ENCODE measurements at regions not wholly inside any gene's neighbourhood (a gene's known extent, or its start where the extent isn't known, plus 50 kb on each side); places are given as distances from the start of the nearest gene placed in this dataset.
"Not testable (repeated sequence)": the region's sequence is repeated elsewhere in the genome, so short reads cannot be mapped to it uniquely, and the experiment has no call there.

DNA sequence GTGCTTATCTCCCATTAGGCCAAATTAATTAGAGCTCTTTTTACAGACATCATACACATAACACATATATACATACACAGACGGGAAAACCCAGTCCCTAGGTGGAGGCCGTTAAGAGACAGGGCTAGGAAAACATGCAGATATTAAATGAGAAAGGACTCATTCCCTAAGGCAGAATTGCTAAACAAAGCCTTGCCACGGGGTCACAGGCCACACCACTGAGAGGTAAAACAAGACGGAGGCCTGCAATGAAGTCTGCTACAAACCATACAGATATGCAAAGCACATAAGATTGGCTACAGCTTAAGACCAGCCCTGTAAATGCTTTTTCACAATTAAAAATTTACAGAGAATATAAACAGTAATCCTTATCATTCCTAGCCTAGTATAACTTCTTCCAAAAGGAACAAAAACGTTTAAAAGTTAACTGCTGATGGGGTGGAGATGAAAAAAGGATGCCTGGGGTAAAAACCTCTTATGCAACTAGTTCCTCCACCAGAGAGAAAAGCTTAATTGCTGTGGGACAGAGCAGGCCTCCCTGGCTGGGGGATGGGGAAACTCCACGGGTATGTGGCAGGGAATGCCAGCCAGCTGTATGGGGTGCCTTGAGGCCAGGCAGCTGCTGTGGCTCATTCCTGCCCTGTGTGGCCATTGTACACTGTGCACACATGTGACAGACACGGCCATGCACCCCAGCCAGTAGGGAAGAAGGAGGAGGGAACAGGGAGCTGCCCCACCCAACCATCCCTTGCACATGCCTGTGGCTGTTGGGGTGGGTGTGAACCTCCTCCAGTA is 481.4 kb upstream of the LMCD1 start:
- DNase-seq: no peak

DNA sequence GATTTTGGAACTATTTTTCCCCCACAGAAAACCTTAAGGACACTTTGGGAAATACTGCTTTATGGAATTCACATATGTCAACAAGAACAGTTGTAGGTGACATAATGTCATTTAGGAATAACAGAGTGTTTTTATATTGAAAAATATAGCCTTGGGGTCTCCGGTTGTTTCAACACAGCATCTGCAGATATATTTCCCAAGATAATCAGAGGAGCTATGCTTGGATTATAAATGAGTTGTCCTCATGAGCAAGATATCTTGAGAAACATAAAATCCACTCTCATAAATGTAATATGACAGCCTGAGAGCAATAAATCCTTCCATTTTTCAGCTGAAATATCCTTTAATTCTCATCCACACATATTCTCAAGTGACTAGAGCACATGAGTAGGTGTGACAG is 473.7 kb upstream of the LMCD1 start:
- no peak for DNase-seq

DNA sequence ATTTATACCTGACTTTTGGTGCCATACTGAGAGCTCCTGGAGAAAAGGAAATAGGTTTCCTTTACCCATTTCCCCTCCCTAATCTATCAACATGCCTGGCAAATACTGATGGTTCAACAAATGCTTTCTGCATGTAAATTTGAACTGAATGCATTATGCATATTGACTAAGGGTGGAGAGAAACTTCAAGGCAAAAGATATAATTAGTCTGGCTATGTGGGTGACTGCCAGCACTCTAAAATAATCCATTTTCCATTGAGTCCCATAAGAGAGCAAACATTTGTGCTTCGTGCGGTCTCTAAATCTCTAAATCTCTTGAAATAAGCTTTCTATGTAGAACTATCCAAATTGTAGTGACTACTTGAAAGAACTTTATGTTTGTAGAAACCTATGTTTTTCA is 451.3 kb upstream of the LMCD1 start:
- DNase-seq: no peak

DNA sequence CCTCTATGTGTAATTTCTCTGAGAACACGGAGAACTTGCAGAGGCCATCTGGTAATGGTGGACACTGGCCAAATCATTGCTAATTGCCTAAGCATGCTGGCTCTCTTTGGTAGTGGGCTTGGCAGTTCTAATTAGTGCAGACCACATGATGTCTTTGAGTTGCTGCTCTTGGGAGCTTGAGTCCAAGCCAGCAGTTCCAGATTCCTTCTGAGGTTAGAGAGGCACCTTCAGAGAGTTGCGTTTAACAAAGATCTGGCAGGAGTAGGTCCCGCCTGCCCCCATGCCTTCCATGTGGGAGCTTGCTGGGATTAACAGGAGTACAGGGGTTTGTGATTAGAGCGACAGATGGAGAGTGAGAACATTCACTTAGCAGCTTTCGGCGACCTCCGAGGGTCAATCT is 449.0 kb upstream of the LMCD1 start:
- DNase-seq: no peak

DNA sequence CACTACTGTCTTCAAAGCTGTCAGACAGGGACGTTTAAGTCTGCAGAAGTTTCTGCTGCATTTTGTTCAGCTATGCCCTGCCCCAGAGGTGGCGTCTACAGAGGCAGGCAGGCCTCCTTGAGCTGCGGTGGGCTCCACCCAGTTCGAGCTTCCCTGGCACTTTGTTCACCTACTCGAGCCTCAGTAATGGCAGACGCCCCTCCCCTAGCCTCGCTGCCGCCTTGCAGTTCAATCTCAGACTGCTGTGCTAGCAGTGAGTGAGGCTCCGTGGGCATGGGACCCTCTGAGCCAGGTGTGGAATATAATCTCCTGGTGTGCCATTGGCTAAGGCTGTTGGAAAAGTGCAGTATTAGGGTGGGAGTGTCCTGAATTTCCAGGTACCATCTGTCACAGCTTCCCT is 433.5 kb upstream of the LMCD1 start:
- not testable (repeated sequence) for DNase-seq

- DNase-seq: no peak
These were observed 432.2 kb upstream of the LMCD1 start for GRCh38 chr3:8069471-8069870.

DNA sequence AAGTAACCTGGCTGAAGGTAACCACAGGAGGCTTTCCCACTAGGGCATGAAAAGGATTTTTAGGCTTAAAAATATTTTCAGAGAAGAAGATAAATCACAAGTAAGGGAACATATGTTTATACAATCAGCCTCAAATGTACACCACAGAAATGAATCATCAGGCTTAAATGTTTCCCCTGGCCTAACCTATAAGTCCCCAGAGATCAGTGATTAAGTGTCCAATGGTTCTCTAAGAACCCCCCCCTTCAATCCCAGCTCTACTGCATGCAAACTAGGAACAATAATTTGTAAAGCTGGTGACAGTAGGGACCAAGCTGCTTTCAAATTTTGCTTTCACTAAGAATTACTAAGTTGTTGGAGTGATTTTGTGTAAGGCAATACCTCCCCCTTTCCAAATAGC is 431.6 kb upstream of the LMCD1 start:
- DNase-seq: no peak

- DNase-seq: not testable (repeated sequence)
These were observed 426.9 kb upstream of the LMCD1 start for GRCh38 chr3:8074740-8075139.

DNA sequence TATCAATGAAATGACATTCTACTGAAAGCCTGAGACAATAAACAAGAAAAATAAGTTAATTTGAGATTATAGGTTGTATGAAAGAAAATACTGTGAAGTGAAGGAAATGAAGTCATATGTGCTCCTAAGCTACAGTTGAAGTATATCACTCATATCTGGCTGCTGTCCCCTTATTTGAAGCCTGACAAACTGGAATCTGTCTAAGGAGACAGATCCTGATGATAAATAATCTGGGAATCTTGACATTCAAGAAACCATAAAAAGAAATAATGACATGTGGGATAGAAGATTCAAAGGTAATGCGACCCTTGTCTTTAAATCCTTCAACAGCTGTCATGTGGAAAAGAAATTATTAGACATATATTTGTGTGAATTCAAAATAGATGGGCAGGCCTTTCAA is 424.5 kb upstream of the LMCD1 start:
- DNase-seq: no peak

- DNase-seq: no peak
These were observed 421.2 kb upstream of the LMCD1 start for GRCh38 chr3:8080464-8080863.

GRCh38 chr3:8085498-8085897 is 416.1 kb upstream of the LMCD1 start:
- DNase-seq: no peak

DNA sequence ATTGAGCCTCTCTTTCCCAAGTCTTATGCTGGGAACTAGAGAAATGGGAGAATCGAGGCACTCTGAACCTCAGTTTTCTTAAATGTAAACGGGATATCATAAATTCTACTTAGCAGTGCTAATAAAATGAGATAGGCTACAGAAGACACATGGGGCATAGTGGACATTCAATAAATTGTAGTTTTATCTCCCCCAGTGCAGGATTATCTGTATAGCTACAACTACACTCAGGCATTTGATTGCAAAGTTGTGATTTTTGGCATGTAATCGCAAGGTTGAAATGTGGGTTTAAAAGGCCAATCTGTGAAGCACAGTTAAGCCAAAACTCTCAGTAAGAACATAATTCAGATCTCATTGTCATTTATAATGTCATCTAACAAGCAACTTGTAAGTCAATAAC is 413.7 kb upstream of the LMCD1 start:
- no peak for DNase-seq

DNA sequence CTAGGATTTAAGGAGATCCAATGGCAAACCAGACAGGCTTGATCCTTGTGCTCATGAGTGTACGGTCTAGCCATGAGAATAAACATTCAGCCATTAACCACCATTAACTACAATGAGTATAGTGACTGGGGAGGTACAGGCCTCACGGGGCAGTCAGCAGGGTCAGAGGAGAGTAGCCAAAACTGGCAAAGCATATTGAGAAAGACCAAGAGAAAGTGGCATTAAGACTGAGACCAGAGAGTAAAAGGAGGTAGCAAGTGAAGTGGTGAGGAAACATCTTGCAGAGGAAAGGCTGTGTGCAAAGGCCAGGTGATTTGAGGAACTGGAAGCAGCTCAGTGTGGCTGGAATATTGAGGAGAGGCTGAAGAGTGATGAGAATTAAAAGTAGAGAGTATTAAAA is 407.2 kb upstream of the LMCD1 start:
- no peak for DNase-seq

DNA sequence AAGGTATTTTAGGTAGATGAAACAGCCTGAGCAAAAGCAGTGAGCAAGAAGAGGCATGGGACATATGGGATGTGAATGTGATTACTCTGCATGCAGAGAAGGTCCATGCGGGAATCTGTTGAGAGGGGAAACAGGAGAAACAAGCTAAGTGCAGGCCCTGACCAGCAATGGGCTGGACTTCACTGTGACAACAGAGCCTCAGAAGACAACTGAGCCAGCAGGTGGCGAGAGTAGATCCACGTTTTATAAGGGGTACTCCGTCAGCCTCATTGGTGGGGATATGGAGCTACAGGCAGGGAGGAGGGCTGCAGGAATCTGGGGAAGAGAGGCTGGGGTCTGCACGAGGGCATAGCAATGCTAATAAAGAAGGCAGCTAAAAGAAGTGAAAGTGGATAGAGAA is 405.9 kb upstream of the LMCD1 start:
- DNase-seq: no peak

DNA sequence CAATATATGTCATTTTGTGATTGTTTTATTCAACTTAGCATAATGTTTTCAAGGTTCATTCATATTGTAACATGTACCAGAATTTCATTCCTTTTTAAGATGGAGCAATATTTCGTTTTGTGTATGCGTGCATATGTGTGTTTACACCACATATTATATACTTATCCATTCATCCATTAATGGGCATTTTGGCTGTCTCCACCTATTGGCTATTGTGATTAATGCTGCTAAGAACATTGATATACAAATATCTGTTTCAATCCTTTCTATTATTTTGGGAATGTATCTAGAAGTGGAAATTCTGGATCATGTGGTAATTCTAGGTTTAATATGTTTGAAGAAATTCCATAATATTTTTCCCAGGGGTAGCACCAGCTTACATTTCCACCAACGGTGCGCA is 403.9 kb upstream of the LMCD1 start:
- DNase-seq: no peak

DNA sequence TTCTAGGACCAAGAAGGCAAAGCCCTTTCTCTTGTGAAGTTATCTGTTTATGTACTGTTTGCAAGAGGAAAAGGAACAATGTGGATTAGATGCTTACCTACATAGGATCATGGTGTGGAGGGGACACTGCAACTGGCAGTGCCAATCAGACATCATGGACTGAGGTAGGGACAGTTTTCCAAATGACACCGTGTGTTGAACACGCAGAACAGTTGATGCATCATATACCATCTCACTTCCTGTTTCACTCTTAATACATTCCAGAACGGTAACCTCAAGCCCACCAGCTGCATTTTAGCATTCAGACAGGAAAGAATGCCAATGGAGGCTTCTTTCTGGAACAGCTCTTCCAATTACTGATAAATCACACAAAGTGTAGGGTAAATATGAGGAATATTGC is 397.7 kb upstream of the LMCD1 start:
- DNase-seq: no peak

- no peak for DNase-seq
These were observed 394.7 kb upstream of the LMCD1 start for GRCh38 chr3:8106921-8107320.

- DNase-seq: peak; percentile 27
These were observed 390.4 kb upstream of the LMCD1 start for GRCh38 chr3:8110966-8111798.

DNA sequence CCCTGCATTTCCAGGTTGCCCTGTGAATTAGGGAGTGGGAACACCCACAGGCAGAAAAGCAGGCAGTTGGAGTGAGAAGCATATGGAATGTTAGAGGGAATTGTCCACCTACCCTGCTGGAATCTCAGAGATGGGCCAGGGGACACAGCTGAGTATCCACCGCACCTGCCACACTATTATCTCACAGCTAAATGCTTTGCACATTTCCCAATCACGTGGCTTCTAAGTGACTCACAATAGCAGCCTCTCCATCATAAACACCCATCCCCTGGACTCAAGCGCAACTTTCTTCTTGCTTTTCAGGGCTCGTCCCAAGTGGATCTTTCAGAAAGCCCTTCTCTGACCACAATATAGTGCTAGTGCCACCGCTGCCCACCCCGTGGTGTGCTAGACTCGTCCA is 389.0 kb upstream of the LMCD1 start:
- no peak for DNase-seq

- no peak for DNase-seq
These were observed 388.0 kb upstream of the LMCD1 start for GRCh38 chr3:8113626-8114025.

DNA sequence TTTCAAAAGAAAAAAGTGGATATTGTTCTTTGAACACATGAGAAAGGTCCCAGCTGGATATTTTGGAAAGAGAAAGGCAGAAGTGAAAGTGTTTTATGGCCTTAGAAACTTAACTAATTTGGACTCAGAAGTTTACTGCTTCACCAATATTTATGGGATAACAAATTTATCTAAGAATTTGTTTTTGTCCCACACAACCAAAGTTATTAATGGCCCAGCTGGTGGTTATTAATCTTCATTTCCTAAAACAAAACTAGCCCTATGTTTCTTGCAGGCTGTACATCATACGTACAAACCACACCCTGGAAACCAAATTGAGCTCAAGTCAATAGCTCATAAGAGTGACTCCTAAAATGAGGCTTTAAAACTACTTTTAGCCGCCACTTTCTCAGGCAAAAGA is 372.9 kb upstream of the LMCD1 start:
- DNase-seq: no peak

DNA sequence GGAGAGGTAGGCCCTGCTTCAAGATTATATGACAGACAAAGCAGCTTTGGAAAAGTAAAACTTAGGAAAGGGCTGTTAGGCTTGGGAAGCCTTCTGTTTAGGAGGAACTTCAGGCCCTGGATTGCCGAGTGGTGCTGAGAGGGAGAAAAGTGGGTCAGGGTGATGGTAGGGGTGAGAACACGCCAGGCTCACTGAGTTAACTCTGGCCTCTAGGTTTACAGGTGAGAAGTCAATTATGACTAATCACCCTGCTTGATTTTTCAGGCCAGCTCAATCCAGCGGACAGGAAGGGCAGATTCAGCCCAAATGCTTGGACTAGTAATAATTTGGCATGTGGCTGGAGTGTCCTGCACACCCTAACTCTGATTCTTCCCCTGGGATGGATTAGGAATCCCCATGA is 365.1 kb upstream of the LMCD1 start:
- no peak for DNase-seq

GRCh38 chr3:8143186-8143585 is 358.4 kb upstream of the LMCD1 start:
- DNase-seq: no peak

DNA sequence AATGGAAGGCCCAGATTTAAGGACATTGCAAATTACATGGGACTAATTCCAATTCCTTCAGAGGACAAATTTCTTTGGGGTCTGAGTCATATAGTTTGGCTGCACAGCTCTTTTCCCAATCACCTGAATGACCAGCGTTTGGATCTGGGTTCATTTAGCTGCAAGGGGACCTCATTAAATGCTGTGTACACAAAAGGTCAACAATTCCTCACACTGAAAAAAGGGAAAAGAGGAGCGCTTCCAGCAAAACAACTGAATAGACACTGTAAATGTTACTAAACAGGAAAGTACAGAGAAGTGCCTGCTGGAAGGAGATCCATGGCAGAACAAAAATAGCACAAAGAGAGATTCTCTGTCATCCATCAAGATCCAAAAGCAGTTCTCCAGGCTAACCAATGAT is 356.0 kb upstream of the LMCD1 start:
- DNase-seq: no peak

DNA sequence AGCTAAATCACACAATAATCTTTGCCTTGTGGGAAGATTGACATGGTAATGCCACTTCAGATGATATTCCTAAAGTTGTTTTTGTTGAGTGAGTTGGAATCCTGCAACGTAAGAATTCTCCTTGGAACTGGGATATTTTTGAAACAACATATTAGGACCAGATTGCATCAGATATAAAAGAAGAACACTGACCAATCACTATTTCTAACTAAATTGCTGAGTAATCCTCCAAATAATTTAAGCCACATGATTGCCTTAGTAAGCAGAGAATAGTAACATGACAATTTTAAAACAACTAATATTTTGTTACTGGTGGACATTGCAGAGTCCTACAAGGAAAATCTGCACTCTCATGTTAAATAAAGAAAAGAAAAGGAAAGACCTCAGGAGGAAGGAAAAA is 353.9 kb upstream of the LMCD1 start:
- no peak for DNase-seq
